GM12864 (cell line): ENCODE measurements at regions not wholly inside any gene's neighbourhood (a gene's known extent, or its start where the extent isn't known, plus 50 kb on each side); places are given as distances from the start of the nearest gene placed in this dataset.

Experiments used
- DNase-seq: peaks from one replicate; pipeline ENCODE4 v3.0.0-alpha.2; 2011; ENCODE audit warnings: low read depth
- H3K4me3 ChIP-seq: 2 replicates; pipeline ENCODE4 v1.5.1; 2011; ENCODE audit warnings: mild to moderate bottlenecking, low read depth, low read length, control low read depth
- CTCF ChIP-seq: IDR thresholded peaks from 2 replicates; pipeline ENCODE4 v1.5.1; 2011; ENCODE audit warnings: low read depth, mild to moderate bottlenecking, moderate library complexity, low read length, control low read depth, inconsistent platforms; ENCODE audit errors: missing control alignments

DNA sequence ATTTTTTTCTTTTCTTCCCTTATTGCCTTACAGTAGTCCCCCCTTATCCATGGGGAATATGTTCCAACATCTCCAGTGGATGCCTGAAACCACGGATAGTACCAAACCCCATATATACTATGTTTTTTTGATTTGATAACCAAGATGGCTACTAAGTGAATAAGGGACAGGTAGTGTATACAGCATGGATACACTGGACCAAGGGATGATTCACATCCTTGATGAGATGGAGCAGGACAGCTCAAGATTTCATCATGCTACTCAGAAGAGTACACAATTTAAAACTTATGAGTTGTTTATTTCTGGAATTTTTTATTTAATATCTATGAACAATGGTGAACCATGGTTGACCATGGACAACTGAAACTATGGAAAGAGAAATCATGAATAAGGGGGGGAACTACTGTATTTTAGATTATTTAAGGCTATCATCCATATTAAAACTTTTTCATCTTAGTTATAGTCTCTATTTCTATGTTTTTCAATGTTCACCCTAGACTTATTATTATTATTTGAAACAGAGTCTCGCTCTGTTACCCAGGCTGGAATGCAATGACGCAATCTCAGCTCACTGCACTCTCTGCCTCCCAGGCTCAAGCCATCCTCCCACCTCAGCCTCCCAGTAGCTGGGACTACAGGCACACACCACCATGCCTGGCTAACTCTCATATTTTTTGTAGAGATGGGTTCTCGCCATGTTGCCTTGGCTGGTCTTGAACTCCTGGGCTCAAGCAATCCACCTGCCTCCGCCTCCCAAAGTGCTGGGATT, 188.0 kb upstream of the PELI2 start:
- no peak for TF ChIP-seq CTCF
- DNase-seq: no peak
- H3K4me3 ChIP-seq: no peak overlapping the region

- no peak for TF ChIP-seq CTCF
- DNase-seq: no peak
- no peak overlapping the region for H3K4me3 ChIP-seq
Observed at GRCh38 chr14:55936691-55937090, 181.5 kb upstream of the PELI2 start.

DNA sequence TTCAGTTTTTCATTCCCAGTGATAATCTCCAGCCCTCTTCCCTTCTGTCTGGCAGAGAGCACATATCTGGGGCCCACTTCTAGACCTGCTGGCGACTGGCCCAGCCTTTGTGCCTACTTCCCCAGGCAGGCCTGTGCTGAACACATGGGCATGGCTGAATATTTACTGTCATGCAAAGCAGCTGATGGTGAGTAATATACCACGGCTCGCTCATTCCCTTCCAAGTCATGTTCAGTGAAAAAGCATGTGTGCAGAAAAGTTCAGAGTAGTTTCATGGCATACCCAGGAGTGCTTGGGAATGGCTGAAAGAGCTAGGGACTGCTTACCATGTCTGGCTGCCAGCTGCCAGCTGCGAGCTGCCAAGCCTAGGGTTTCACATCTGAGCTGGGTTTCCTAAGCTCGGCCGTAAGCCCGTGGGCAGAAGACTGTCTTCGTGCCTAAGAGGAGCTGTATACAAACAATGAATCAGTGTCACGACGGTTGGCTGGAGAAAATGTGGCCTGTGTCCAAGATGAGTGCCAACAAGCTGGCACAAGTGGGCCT, 179.9 kb upstream of the PELI2 start:
- no peak for DNase-seq
- H3K4me3 ChIP-seq: no peak overlapping the region
- no peak for TF ChIP-seq CTCF

DNA sequence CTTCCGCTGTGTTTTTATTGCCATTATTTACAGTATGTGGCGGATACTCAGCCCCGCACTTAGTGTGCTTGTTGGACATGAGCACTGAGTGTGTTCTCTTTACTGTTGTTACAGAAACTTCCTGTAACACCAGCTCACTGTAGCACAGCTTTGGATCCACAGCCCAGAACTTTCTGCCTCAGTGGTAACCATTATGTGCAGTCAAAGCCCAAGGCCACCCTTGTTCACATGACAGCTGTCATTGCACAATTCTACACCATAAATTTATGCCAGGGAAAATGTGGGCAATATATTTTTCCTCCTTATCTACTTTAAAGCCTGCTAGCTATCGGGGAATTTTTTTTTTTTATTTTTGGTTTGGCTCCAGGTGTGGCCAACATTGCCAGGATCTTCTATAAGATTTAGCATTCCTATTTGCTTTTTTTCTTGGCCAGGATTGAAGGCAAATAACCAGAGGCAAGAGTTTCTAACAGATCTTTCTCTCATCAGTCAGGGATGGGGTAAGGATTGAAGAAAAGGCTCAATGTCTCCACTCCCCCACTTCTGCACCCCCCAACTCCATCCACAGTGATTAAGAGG, 176.0 kb upstream of the PELI2 start:
- no peak for TF ChIP-seq CTCF
- no peak overlapping the region for H3K4me3 ChIP-seq
- DNase-seq: no peak

DNA sequence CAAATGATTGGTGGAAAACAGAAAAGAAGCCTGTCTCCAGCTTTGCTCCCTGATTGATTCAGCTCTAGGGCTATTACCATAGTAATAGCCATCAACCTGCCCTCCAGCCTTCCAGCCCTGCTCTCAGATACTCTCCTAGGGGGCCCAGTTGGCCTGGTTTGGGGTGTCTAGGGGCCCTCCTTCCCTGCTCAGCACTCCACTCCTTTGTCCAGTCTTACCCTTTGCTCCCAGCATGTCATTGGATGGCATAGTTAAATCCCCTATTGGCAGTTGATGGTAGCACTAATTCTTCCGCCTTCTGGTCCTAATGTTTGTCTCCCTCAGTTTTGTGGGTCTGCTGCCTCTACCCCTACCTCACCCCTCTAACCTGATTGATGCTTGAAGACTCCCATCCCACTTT, 175.4 kb upstream of the PELI2 start:
- no peak for TF ChIP-seq CTCF
- no peak overlapping the region for H3K4me3 ChIP-seq
- no peak for DNase-seq

DNA sequence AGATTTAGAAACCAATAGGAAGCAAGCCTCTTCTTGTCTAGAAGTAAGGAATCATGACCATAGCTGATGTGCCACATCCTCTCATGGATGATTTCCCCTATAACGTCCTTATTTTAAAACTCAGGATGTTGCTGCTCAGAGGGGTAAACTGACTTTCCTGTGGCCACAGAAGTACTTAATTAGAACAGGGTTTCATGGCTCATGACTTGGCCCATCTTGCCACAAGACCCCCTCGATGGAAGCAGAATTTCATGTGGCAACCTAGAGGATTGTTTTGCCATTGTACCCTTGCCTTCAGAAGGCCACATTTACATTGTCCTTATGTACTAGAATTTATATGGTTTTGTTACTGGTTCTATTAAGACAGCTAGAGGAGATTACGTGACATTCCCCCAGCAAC, 173.5 kb upstream of the PELI2 start:
- no peak for DNase-seq
- no peak for TF ChIP-seq CTCF
- H3K4me3 ChIP-seq: no peak overlapping the region
